ENCODE measurements at regions not wholly inside any gene's neighbourhood (a gene's known extent, or its start where the extent isn't known, plus 50 kb on each side); places are given as distances from the start of the nearest gene placed in this dataset.
A peak's percentile ranks its signal among the peaks of the same experiment; 100 is the strongest.

- Mint-ChIP-seq H3K9me3 (peaks cover 6% of the 10 kb centered on the region; the same call in 1 of the 2 replicates), H3K27me3 (ENCODE audit: low read depth) (no peaks in the 10 kb centered on the region), H3K27ac (no peak overlapping the region), H3K4me3 (no peak overlapping the region), H3K36me3 (no peaks in the 10 kb centered on the region), H3K4me1 (peaks cover 21% of the 10 kb centered on the region)
- no peak for ATAC-seq
- ChIA-PET CTCF (no interaction called here), POLR2A (no interaction called here)
- TF ChIP-seq ATF1 (CRISPR knock-in tag; IDR thresholded peaks at IDR 0.05) (no peak), IRF1 (CRISPR knock-in tag; IDR thresholded peaks at IDR 0.05) (no peak), ESRRA (CRISPR knock-in tag; IDR thresholded peaks at IDR 0.05; ENCODE audit: borderline replicate concordance) (no peak), JUN (CRISPR knock-in tag; IDR thresholded peaks at IDR 0.05) (no peak), ZNF396 (CRISPR knock-in tag; IDR thresholded peaks at IDR 0.05; ENCODE audit: borderline replicate concordance) (no peak), GABPB1 (CRISPR knock-in tag; IDR thresholded peaks at IDR 0.05) (no peak), HMGXB4 (CRISPR knock-in tag; IDR thresholded peaks at IDR 0.05) (no peak), RORB (CRISPR knock-in tag; IDR thresholded peaks at IDR 0.05) (no peak), ATF6 (CRISPR knock-in tag; IDR thresholded peaks at IDR 0.05) (no peak), ETV6 (CRISPR knock-in tag; IDR thresholded peaks at IDR 0.05) (no peak), SMAD3 (CRISPR knock-in tag; IDR thresholded peaks at IDR 0.05; ENCODE audit: borderline replicate concordance) (no peak), USF1 (CRISPR knock-in tag; IDR thresholded peaks at IDR 0.05) (no peak), NR3C1 (CRISPR knock-in tag; conservative IDR thresholded peaks at IDR 0.05; ENCODE audit: low read depth) (no peak), TCF7 (CRISPR knock-in tag; IDR thresholded peaks at IDR 0.05; ENCODE audit: low read depth) (no peak), GTF2I (CRISPR knock-in tag; conservative IDR thresholded peaks at IDR 0.05) (no peak), TP53 (CRISPR knock-in tag; IDR thresholded peaks at IDR 0.05) (no peak)
- DNase-seq (ENCODE audit: low spot score): no peak
Observed at GRCh38 chr12:43106355-43106754, 445.6 kb downstream of the ADAMTS20 start.

GRCh38 chr12:43105426-43105981, 446.5 kb downstream of the ADAMTS20 start:
- H3K9me3 Mint-ChIP-seq: peaks cover 6% of the 10 kb centered on the region; the same call in 1 of the 2 replicates
- ATAC-seq: no peak
- ChIA-PET CTCF (no interaction called here), POLR2A (interaction anchor here (0.8 kb wide), 1 partner anchor 157 kb away, joined by 3 read pairs; no protein-coding TSS in a partner anchor)
- H3K27ac Mint-ChIP-seq: no peak overlapping the region
- no peak overlapping the region for H3K4me3 Mint-ChIP-seq
- no peaks in the 10 kb centered on the region for H3K36me3 Mint-ChIP-seq
- H3K4me1 Mint-ChIP-seq: peaks cover 21% of the 10 kb centered on the region
- TF ChIP-seq SP1 (CRISPR knock-in tag; conservative IDR thresholded peaks at IDR 0.05): no peak
- no peak for TF ChIP-seq RELA (CRISPR knock-in tag; IDR thresholded peaks at IDR 0.05; ENCODE audit: borderline replicate concordance)
- no peak for DNase-seq (ENCODE audit: low spot score)
- H3K27me3 Mint-ChIP-seq (ENCODE audit: low read depth): no peaks in the 10 kb centered on the region

- ATAC-seq (peak; percentile 46; the same call in 1 of the 2 replicates), DNase-seq (ENCODE audit: low spot score) (no peak)
- no peaks in the 10 kb centered on the region for H3K36me3 Mint-ChIP-seq
- no peaks in the 10 kb centered on the region for H3K27me3 Mint-ChIP-seq (ENCODE audit: low read depth)
- H3K4me3 Mint-ChIP-seq: no peak overlapping the region
- H3K9me3 Mint-ChIP-seq: peaks cover under 1% of the 10 kb centered on the region; the same call in 1 of the 2 replicates
- peaks cover 21% of the 10 kb centered on the region for H3K4me1 Mint-ChIP-seq
- ChIA-PET POLR2A (no interaction called here), CTCF (no interaction called here)
- no peak overlapping the region; the same call in 1 of the 2 replicates for H3K27ac Mint-ChIP-seq
- no peak for TF ChIP-seq FOXJ3 (CRISPR knock-in tag; IDR thresholded peaks at IDR 0.05; ENCODE audit: borderline replicate concordance)
- TF ChIP-seq NR1H2 (CRISPR knock-in tag; IDR thresholded peaks at IDR 0.05): no peak
- no peak for TF ChIP-seq ZNF416 (CRISPR knock-in tag; IDR thresholded peaks at IDR 0.05)
- TF ChIP-seq OVOL2 (CRISPR knock-in tag; IDR thresholded peaks at IDR 0.05; ENCODE audit: borderline replicate concordance): no peak
- TF ChIP-seq FOXP1 (CRISPR knock-in tag; IDR thresholded peaks at IDR 0.05; ENCODE audit: borderline replicate concordance): no peak
- TF ChIP-seq CDX4 (CRISPR knock-in tag; IDR thresholded peaks at IDR 0.05; ENCODE audit: borderline replicate concordance): no peak
- no peak for TF ChIP-seq GABPB1 (CRISPR knock-in tag; IDR thresholded peaks at IDR 0.05)
- TF ChIP-seq ESRRA (CRISPR knock-in tag; IDR thresholded peaks at IDR 0.05; ENCODE audit: borderline replicate concordance): no peak
- no peak for TF ChIP-seq SP1 (CRISPR knock-in tag; conservative IDR thresholded peaks at IDR 0.05)
- no peak for TF ChIP-seq PREB (CRISPR knock-in tag; IDR thresholded peaks at IDR 0.05; ENCODE audit: borderline replicate concordance)
Observed at GRCh38 chr12:43104494-43104893, 447.5 kb downstream of the ADAMTS20 start.

All from WTC11 (cell line).